HG03354 (cell line): ENCODE measurements at regions not wholly inside any gene's neighbourhood (a gene's known extent, or its start where the extent isn't known, plus 50 kb on each side); places are given as distances from the start of the nearest gene placed in this dataset.
"Not testable (repeated sequence)": the region's sequence is repeated elsewhere in the genome, so short reads cannot be mapped to it uniquely, and the experiment has no call there.

Source experiments
- ATAC-seq: cut with Tn5 transposase; IDR thresholded peaks from one replicate; pipeline ENCODE4 v1.9.1; 2021; ENCODE audit warnings: mild to moderate bottlenecking; ENCODE audit not compliant: unreplicated experiment, poor library complexity, severe bottlenecking

GRCh38 chrX:66698273-66699204, 59.7 kb upstream of the EDA2R start:
- no peak for ATAC-seq

- not testable (repeated sequence) for ATAC-seq
Observed at GRCh38 chrX:66692512-66692911, 53.6 kb upstream of the EDA2R start.
